ENCODE measurements at regions not wholly inside any gene's neighbourhood (a gene's known extent, or its start where the extent isn't known, plus 50 kb on each side); places are given as distances from the start of the nearest gene placed in this dataset.

GRCh38 chr13:48775804-48776203 is 122.1 kb downstream of the CYSLTR2 start:
- Histone ChIP-seq H3K4ac (replicated peaks; ENCODE audit: insufficient read length, low read depth, low read length) (no peak overlapping the region), H3K36me3 (ENCODE audit: control insufficient read depth in 2 of 4, insufficient read depth in 4 of 4, low read length in 3 of 4) (no peaks in the 10 kb centered on the region), H3K23ac (ENCODE audit: insufficient read length) (no peak overlapping the region), H2BK20ac (ENCODE audit: low read length) (no peak overlapping the region), H3K23me2 (ENCODE audit: low read depth, low read length) (no peaks in the 10 kb centered on the region), H2AFZ (ENCODE audit: low read length) (no peak overlapping the region), H3K4me3 (ENCODE audit: extremely low read depth in 1 of 4, insufficient read depth in 2 of 4, low read depth in 3 of 4, low read length in 4 of 4) (no peak overlapping the region), H4K20me1 (replicated peaks in 1 of 2; ENCODE audit: control insufficient read depth in 1 of 2, insufficient read depth in 2 of 2, low read length in 2 of 2) (no peaks in the 10 kb centered on the region), H4K8ac (ENCODE audit: extremely low read depth, insufficient read depth, low read length) (no peak overlapping the region), H3K14ac (ENCODE audit: insufficient read length) (no peak overlapping the region), H4K91ac (replicated peaks; ENCODE audit: insufficient read length, low read length) (no peak overlapping the region), H2BK12ac (ENCODE audit: low read depth, low read length) (no peak overlapping the region), H3K4me2 (ENCODE audit: insufficient read depth in 1 of 2, low read depth in 2 of 2, low read length in 2 of 2) (no peak overlapping the region), H3K27ac (ENCODE audit: low read depth, low read length) (no peak overlapping the region), H3K18ac (ENCODE audit: extremely low read depth, low read length) (no peak overlapping the region), H3K79me2 (ENCODE audit: control insufficient read depth in 1 of 2, insufficient read depth in 2 of 2, low read length in 2 of 2) (no peaks in the 10 kb centered on the region), H2BK120ac (replicated peaks; ENCODE audit: low read depth, low read length) (no peak overlapping the region), H3K56ac (replicated peaks; ENCODE audit: insufficient read length, low read depth, low read length) (no peak overlapping the region), H3K4me1 (replicated peaks in 1 of 4; ENCODE audit: control insufficient read depth in 3 of 4, insufficient read depth in 4 of 4, low read length in 3 of 4) (no peaks in the 10 kb centered on the region), H3K9me3 (ENCODE audit: insufficient read depth in 2 of 2, low read depth in 1 of 2, low read length in 1 of 2) (0 out of 4 replicates have a peak, but pooled peaks cover 0 to 2% of the 10 kb centered on the region in 2 experiments), H3K79me1 (ENCODE audit: low read depth, low read length) (no peaks in the 10 kb centered on the region), H4K5ac (ENCODE audit: insufficient read length, low read depth, low read length) (no peak overlapping the region), H2BK15ac (ENCODE audit: low read length) (no peak overlapping the region), H3K27me3 (replicated peaks in 1 of 4; ENCODE audit: control insufficient read depth in 3 of 4, extremely low read depth in 1 of 4, insufficient read depth in 3 of 4, low read length in 3 of 4) (no peaks in the 10 kb centered on the region), H3K9ac (replicated peaks in 1 of 4; ENCODE audit: extremely low read depth in 1 of 4, low read depth in 3 of 4, low read length in 3 of 4) (no peak overlapping the region), H2BK5ac (ENCODE audit: low read depth, low read length) (no peak overlapping the region), H2AK5ac (ENCODE audit: low read depth, low read length) (no peak overlapping the region)
- TF ChIP-seq NANOG (IDR thresholded peaks at IDR 0.05; ENCODE audit: insufficient read depth, low read depth, low read length, poor library complexity, severe bottlenecking): no peak
- no peak for TF ChIP-seq KDM4A (IDR thresholded peaks at IDR 0.05; ENCODE audit: low read depth, low read length, severe bottlenecking)
- TF ChIP-seq ZNF274 (IDR thresholded peaks at IDR 0.05; ENCODE audit: borderline replicate concordance, extremely low read depth, low read length): no peak
- TF ChIP-seq NRF1 (IDR thresholded peaks at IDR 0.05; ENCODE audit: low read depth, low read length): no peak
- TF ChIP-seq TCF12 (IDR thresholded peaks at IDR 0.05; ENCODE audit: low read depth, low read length): no peak
- no peak for TF ChIP-seq CHD1 (IDR thresholded peaks at IDR 0.05; ENCODE audit: low read depth, low read length)
- no peak for DNase-seq (ENCODE audit: low read depth in 1 of 2, low spot score in 2 of 2)
- ChIA-PET CTCF (ENCODE audit: partially characterized antibody) (interaction anchor here (0.8 kb wide), 1 partner anchor 25 kb away, joined by 3 read pairs; no protein-coding TSS in a partner anchor), POLR2A (ENCODE audit: partially characterized antibody) (no interaction called here)
- 88% methylated on average over 4 of the region's 4 CpGs; no CpG with 5 or more reads in 1 of the 2 experiments for WGBS, 2 experiments (ENCODE audit: extremely low coverage in 1 of 2, insufficient coverage in 1 of 2, insufficient read length in 1 of 2, insufficient replicate concordance in 2 of 2, low coverage in 1 of 2, low lambda C conversion rate in 2 of 2, missing lambda C conversion rate in 1 of 2)
- no peak for FAIRE-seq
